Stomach (tissue), 8 donors: ENCODE measurements at regions not wholly inside any gene's neighbourhood (a gene's known extent, or its start where the extent isn't known, plus 50 kb on each side); places are given as distances from the start of the nearest gene placed in this dataset.

Experiments used
- DNase-seq, 2 donors: peaks; one replicate each; pipeline versions ENCODE4 v3.0.0 to v3.0.0-alpha.2; 2013 to 2019
- H3K27ac ChIP-seq, 5 donors: fragments of 200-600 bp in 4 of 5; sonication (generic) in 4 of 5; one replicate each; pipeline ENCODE4 v1.5.1; 2013 to 2019; ENCODE audit warnings: mild to moderate bottlenecking in 1 of 5, moderate library complexity in 1 of 5
- H3K27me3 ChIP-seq, 3 donors: fragments of 200-600 bp; sonication (generic); one replicate each; pipeline ENCODE4 v1.5.1; 2017 to 2019; ENCODE audit warnings: mixed run types in 1 of 3
- H3K36me3 ChIP-seq, 4 donors: fragments of 200-600 bp; sonication (generic); 1 replicate in 3 of 4; 2 replicates in 1 of 4; pipeline ENCODE4 v1.5.1; 2016 to 2019
- H3K4me1 ChIP-seq, 4 donors: fragments of 200-600 bp; sonication (generic); one replicate each; pipeline ENCODE4 v1.5.1; 2016 to 2019
- H3K4me3 ChIP-seq, 4 donors: fragments of 200-600 bp; sonication (generic) in 3 of 4; one replicate each; pipeline ENCODE4 v1.5.1; 2016 to 2019; ENCODE audit warnings: mild to moderate bottlenecking in 1 of 4
- H3K9me3 ChIP-seq, 4 donors: fragments of 200-600 bp; sonication (generic); one replicate each; pipeline ENCODE4 v1.5.1; 2016 to 2019
- CTCF ChIP-seq, 7 experiments: fragments of 450-650 bp in 4 of 7; fragments of 200-600 bp in 3 of 7; sonication (generic) in 3 of 7; IDR thresholded peaks; one replicate each; pipeline ENCODE4 v1.5.1; 2016 to 2019; ENCODE audit warnings: antibody characterized with exemption in 7 of 7, control low read depth in 2 of 7, mild to moderate bottlenecking in 1 of 7
- EP300 ChIP-seq: sonication (generic); formaldehyde crosslinking; IDR thresholded peaks from one replicate; pipeline ENCODE4 v1.6.1; 2017; ENCODE audit warnings: antibody characterized with exemption
- POLR2A ChIP-seq, 4 donors: fragments of 450-650 bp; IDR thresholded peaks; one replicate each; pipeline ENCODE4 v1.6.1; 2016; ENCODE audit warnings: antibody characterized with exemption in 4 of 4, control low read depth in 2 of 4, mild to moderate bottlenecking in 1 of 4, moderate library complexity in 1 of 4
- POLR2AphosphoS5 ChIP-seq, 3 donors: sonication (generic); formaldehyde crosslinking; IDR thresholded peaks; one replicate each; pipeline ENCODE4 v1.6.1; 2016; ENCODE audit warnings: antibody characterized with exemption in 3 of 3
- WGBS, 5 donors: extraction: QIAGEN DNeasy Blood & Tissue Kit in 3 of 5; methylation state at CpG; one replicate each; pipeline versions ENCODE4 v1.1.5 to v1.1.7; 2013 to 2018; 5-methylcytosine and 5-hydroxymethylcytosine counted together
- intact Hi-C: fragments of 100-400 bp; cut with DNase I; formaldehyde crosslinking; loops from one replicate; pipeline ENCODE4 v1.15.1; 2023; ENCODE audit warnings: low total_unique reads
- donor health status: healthy with polysubstance abuse.
- donor health status: Bipolar disorder and iron deficiency.
- donor health status: healthy.

DNA sequence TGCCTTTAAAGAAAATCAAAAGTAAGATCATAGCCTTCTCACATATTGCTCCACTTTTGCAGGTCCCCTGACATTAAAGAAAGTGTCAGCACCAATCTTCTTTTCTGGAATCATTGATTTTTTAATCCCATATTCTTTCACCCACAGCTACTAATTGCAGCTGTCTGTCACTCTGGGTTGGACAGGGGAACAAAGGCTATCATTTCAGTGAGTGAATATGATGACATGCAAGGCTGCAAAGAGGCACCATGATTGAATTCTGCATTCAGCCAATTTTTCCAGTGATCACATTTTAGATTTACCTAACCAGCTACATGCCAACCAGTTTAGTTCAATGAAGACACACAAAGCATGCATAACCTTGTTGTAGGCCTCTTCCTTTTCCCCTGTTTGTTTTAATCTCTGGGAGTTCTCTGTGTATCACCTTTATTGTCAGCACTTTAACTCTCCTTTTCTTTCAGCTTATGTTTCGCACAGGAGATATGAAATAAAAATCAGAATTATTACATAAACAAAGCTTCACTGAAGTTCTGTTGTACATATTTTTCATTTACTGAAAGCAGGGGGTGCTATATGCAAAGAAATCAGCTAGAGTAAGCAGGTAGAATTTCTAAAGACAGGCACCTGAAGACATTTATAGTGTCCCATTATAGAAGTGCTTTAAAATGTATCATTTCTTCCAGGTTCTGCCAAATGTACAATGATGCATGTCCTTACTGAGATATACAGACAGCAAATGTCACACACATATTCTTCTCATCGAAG lies 584.8 kb downstream of the PLA2G4A start:
- peak in 1 of 2 donors; percentile 34 for DNase-seq

DNA sequence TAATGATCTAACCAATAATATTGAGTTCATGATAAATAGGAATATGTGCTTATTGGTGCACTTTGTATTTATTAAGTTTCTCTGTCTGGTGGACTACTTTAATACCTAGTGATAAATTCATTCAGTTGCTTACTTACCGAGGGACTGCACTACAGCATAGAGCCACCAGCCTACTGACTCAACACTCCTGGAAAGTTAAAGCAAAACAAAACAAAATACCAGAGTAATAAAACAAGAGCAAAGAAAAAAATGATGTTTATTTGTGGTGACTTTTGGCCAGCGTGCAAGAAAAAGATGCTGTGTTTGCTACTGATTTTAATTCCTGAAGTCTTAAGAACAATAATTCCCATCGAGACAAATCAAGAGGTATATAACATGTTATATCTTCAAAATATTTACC lies 586.3 kb downstream of the PLA2G4A start:
- no peak overlapping the region for H3K27ac ChIP-seq
- DNase-seq, result no peak
- TF ChIP-seq CTCF (IDR thresholded peaks at IDR 0.05) (no peak), POLR2AphosphoS5 (IDR thresholded peaks at IDR 0.05) (no peak), EP300 (no peak), POLR2A (IDR thresholded peaks at IDR 0.05) (no peak)
- H3K27me3 ChIP-seq, result no peaks in the 10 kb centered on the region
- H3K4me3 ChIP-seq, result no peak overlapping the region
- no peaks in the 10 kb centered on the region for H3K36me3 ChIP-seq
- no peaks in the 10 kb centered on the region for H3K9me3 ChIP-seq
- no peaks in the 10 kb centered on the region for H3K4me1 ChIP-seq
- intact Hi-C loops, result no loop called here
- WGBS, 5 donors, result 51 to 66% (median 62%) methylated on average over 3 of the region's 3 CpGs

More for the DNA sequence above, 584.8 kb downstream of the PLA2G4A start:
- H3K36me3 ChIP-seq, result no peaks in the 10 kb centered on the region
- H3K4me1 ChIP-seq, result no peaks in the 10 kb centered on the region
- no peaks in the 10 kb centered on the region for H3K27me3 ChIP-seq
- intact Hi-C loops, result no loop called here
- TF ChIP-seq EP300 (no peak), POLR2A (IDR thresholded peaks at IDR 0.05) (no peak), POLR2AphosphoS5 (IDR thresholded peaks at IDR 0.05) (no peak), CTCF (IDR thresholded peaks at IDR 0.05) (no peak)
- H3K9me3 ChIP-seq, result no peaks in the 10 kb centered on the region
- no peak overlapping the region for H3K27ac ChIP-seq
- 61 to 76% (median 69%) methylated on average over 2 of the region's 2 CpGs for WGBS, 5 donors
- H3K4me3 ChIP-seq, result no peak overlapping the region

DNA sequence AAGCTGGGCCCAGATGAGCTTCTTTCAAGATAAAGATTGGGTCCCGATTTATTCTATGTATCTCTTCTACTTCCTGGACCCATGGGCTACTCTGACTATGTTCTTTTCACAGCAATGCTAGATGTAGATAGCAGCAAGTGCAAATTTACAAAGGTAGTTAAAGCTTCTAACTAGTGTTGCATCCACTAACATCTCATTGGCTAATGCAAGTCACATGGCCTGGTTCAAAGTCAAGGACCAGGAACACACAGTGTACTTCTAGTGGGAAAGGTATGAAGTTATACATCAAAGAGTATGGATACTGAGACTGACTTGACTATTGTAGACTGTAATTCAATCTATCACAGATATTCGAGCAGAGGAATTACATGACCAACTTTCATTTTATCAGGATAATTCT lies 588.8 kb downstream of the PLA2G4A start:
- no peaks in the 10 kb centered on the region for H3K4me1 ChIP-seq
- H3K4me3 ChIP-seq, result no peak overlapping the region
- WGBS, 5 donors, result 63 to 78% (median 69%) methylated on average over 2 of the region's 2 CpGs
- no peaks in the 10 kb centered on the region for H3K36me3 ChIP-seq
- TF ChIP-seq POLR2AphosphoS5 (IDR thresholded peaks at IDR 0.05), result no peak
- TF ChIP-seq POLR2A (IDR thresholded peaks at IDR 0.05), result no peak
- no peak for TF ChIP-seq CTCF (IDR thresholded peaks at IDR 0.05)
- no peak for TF ChIP-seq EP300
- no peaks in the 10 kb centered on the region for H3K27me3 ChIP-seq
- intact Hi-C loops, result no loop called here
- no peak for DNase-seq
- H3K27ac ChIP-seq, result no peak overlapping the region
- H3K9me3 ChIP-seq, result no peaks in the 10 kb centered on the region

GRCh38 chr1:187433598-187433997 lies 604.8 kb downstream of the PLA2G4A start:
- 88 to 100% (median 96%) methylated on average over 1 of the region's 1 CpG for WGBS, 5 donors
- Histone ChIP-seq H3K27me3 (no peaks in the 10 kb centered on the region), H3K27ac (no peak overlapping the region), H3K4me3 (no peak overlapping the region), H3K4me1 (no peaks in the 10 kb centered on the region), H3K9me3 (no peaks in the 10 kb centered on the region), H3K36me3 (no peaks in the 10 kb centered on the region)
- intact Hi-C loops, result no loop called here
- DNase-seq, result no peak
- TF ChIP-seq EP300 (no peak), POLR2A (IDR thresholded peaks at IDR 0.05) (no peak), POLR2AphosphoS5 (IDR thresholded peaks at IDR 0.05) (no peak), CTCF (IDR thresholded peaks at IDR 0.05) (no peak)
